Mesendoderm (in vitro differentiated cells): ENCODE measurements at regions not wholly inside any gene's neighbourhood (a gene's known extent, or its start where the extent isn't known, plus 50 kb on each side); places are given as distances from the start of the nearest gene placed in this dataset.

Source experiments
- DNase-seq: peaks from one replicate; pipeline ENCODE4 v3.0.0; 2013
- H2AK5ac ChIP-seq: 2 replicates; pipeline ENCODE4 v1.6.1; 2013; ENCODE audit warnings: low read length, inconsistent platforms
- H2BK120ac ChIP-seq: 2 replicates; pipeline ENCODE4 v1.6.1; 2013; ENCODE audit warnings: low read depth, mild to moderate bottlenecking, low read length, moderate library complexity, mixed read lengths
- H2BK15ac ChIP-seq: replicated peaks from 2 replicates; pipeline ENCODE4 v1.6.1; 2013; ENCODE audit warnings: low read depth, mild to moderate bottlenecking, moderate library complexity
- H2BK5ac ChIP-seq: 2 replicates; pipeline ENCODE4 v1.6.1; 2013; ENCODE audit warnings: low read length, inconsistent platforms
- H3K18ac ChIP-seq: 2 replicates; pipeline ENCODE4 v1.6.1; 2013; ENCODE audit warnings: mild to moderate bottlenecking, low read length, mixed read lengths
- H3K23ac ChIP-seq: one replicate; pipeline ENCODE4 v1.6.1; 2013; ENCODE audit warnings: low read length
- H3K27ac ChIP-seq: 2 replicates; pipeline ENCODE4 v1.5.1; 2013; ENCODE audit warnings: low read depth, mild to moderate bottlenecking, inconsistent platforms, low read length, moderate library complexity
- H3K27me3 ChIP-seq: 2 replicates; pipeline ENCODE4 v1.6.1; 2013; ENCODE audit warnings: low read length, control low read depth, mild to moderate bottlenecking, inconsistent platforms; ENCODE audit not compliant: insufficient read depth, poor library complexity
- H3K36me3 ChIP-seq: 2 replicates; pipeline ENCODE4 v1.6.1; 2013; ENCODE audit warnings: low read length, inconsistent platforms; ENCODE audit not compliant: control insufficient read depth, insufficient read depth
- H3K4ac ChIP-seq: one replicate; pipeline ENCODE4 v1.6.1; 2013; ENCODE audit warnings: low read depth, mild to moderate bottlenecking, low read length, moderate library complexity
- H3K4me1 ChIP-seq: 2 replicates; pipeline ENCODE4 v1.6.1; 2013; ENCODE audit warnings: low read depth, low read length, inconsistent platforms; ENCODE audit not compliant: control insufficient read depth
- H3K4me2 ChIP-seq: 2 replicates; pipeline ENCODE4 v1.6.1; 2013; ENCODE audit warnings: low read length
- H3K4me3 ChIP-seq: 2 replicates; pipeline ENCODE4 v1.5.1; 2013; ENCODE audit warnings: mild to moderate bottlenecking, low read length
- H3K56ac ChIP-seq: one replicate; pipeline ENCODE4 v1.6.1; 2013; ENCODE audit warnings: low read length
- H3K79me1 ChIP-seq: 2 replicates; pipeline ENCODE4 v1.6.1; 2013; ENCODE audit warnings: low read length, inconsistent platforms
- H3K79me2 ChIP-seq: 2 replicates; pipeline ENCODE4 v1.6.1; 2013; ENCODE audit warnings: mild to moderate bottlenecking, low read length; ENCODE audit not compliant: control insufficient read depth, insufficient read depth
- H3K9ac ChIP-seq: 2 replicates; pipeline ENCODE4 v1.6.1; 2013; ENCODE audit warnings: low read length, inconsistent platforms
- H4K5ac ChIP-seq: one replicate; pipeline ENCODE4 v1.6.1; 2013; ENCODE audit warnings: low read length
- H4K8ac ChIP-seq: one replicate; pipeline ENCODE4 v1.6.1; 2013; ENCODE audit warnings: low read depth, mild to moderate bottlenecking, control low read depth, low read length, moderate library complexity
- WGBS: extraction: QIAGEN DNeasy Blood & Tissue Kit; methylation state at CpG from one replicate; pipeline ENCODE4 v1.1.7; 2013; ENCODE audit warnings: low lambda C conversion rate, missing lambda C conversion rate; ENCODE audit not compliant: insufficient coverage; ENCODE audit errors: extremely low coverage; 5-methylcytosine and 5-hydroxymethylcytosine counted together

GRCh38 chr1:81029266-81029665, 771.5 kb upstream of the ADGRL2 start:
- Histone ChIP-seq H3K36me3 (no peaks in the 10 kb centered on the region), H3K23ac (no peak overlapping the region), H2BK5ac (no peak overlapping the region), H3K56ac (no peak overlapping the region), H3K4me3 (no peak overlapping the region), H3K4ac (no peak overlapping the region), H4K8ac (no peak overlapping the region), H3K18ac (no peak overlapping the region), H3K27ac (no peak overlapping the region), H3K4me1 (no peaks in the 10 kb centered on the region), H3K79me1 (no peaks in the 10 kb centered on the region), H2BK15ac (no peak overlapping the region), H3K27me3 (no peaks in the 10 kb centered on the region), H2BK120ac (no peak overlapping the region), H3K79me2 (no peaks in the 10 kb centered on the region), H2AK5ac (no peak overlapping the region), H4K5ac (no peak overlapping the region), H3K4me2 (no peak overlapping the region), H3K9ac (no peak overlapping the region)
- DNase-seq, result no peak
- no CpG with 5 or more reads among the region's 1 CpG for WGBS

DNA sequence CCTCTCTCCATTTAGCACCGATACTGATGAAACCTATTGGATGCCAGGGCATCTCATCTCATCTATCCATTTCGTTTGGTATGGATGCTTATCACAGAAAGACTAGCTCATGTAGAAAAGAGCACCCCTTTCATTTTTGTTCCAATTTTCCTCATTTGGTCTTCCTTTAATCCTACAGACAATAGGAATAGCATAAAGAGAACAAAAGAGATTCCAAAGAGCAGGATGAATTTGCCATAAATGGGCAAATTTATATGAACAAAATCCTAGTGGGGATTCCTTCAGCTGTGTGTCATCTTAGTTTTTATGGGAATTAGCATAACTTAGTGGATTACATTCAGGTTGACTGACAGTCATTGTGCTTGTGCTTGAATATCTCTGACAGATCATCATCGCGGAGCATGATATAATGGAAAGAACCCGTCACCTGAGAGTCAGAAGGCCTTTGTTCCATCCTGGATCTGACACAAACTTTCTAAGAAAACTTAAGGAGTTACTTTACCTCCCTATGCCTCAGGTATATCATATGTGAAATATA, 777.5 kb upstream of the ADGRL2 start:
- H3K4ac ChIP-seq, result no peak overlapping the region
- no peak overlapping the region for H2BK15ac ChIP-seq
- no peak overlapping the region for H3K23ac ChIP-seq
- no peak overlapping the region for H3K4me2 ChIP-seq
- H3K4me3 ChIP-seq, result no peak overlapping the region
- WGBS, result no CpG with 5 or more reads among the region's 5 CpGs
- H3K27ac ChIP-seq, result no peak overlapping the region
- no peak overlapping the region for H4K8ac ChIP-seq
- H3K27me3 ChIP-seq, result no peaks in the 10 kb centered on the region
- no peaks in the 10 kb centered on the region for H3K4me1 ChIP-seq
- DNase-seq, result peak; percentile 31
- H3K9ac ChIP-seq, result no peak overlapping the region
- H3K18ac ChIP-seq, result no peak overlapping the region
- no peak overlapping the region for H2BK120ac ChIP-seq
- no peak overlapping the region for H2BK5ac ChIP-seq
- H3K79me2 ChIP-seq, result no peaks in the 10 kb centered on the region
- no peaks in the 10 kb centered on the region for H3K36me3 ChIP-seq
- H3K56ac ChIP-seq, result no peak overlapping the region
- H4K5ac ChIP-seq, result no peak overlapping the region
- no peaks in the 10 kb centered on the region for H3K79me1 ChIP-seq
- no peak overlapping the region for H2AK5ac ChIP-seq

- Histone ChIP-seq H4K5ac (no peak overlapping the region), H2BK5ac (no peak overlapping the region), H3K27me3 (no peaks in the 10 kb centered on the region), H2BK15ac (no peak overlapping the region), H3K18ac (no peak overlapping the region), H3K9ac (no peak overlapping the region), H3K4ac (no peak overlapping the region), H3K36me3 (no peaks in the 10 kb centered on the region), H3K4me2 (no peak overlapping the region), H3K56ac (no peak overlapping the region), H2BK120ac (no peak overlapping the region), H3K4me1 (peaks cover 3% of the 10 kb centered on the region), H2AK5ac (no peak overlapping the region), H3K79me2 (no peaks in the 10 kb centered on the region), H4K8ac (no peak overlapping the region), H3K4me3 (no peak overlapping the region), H3K27ac (no peak overlapping the region), H3K79me1 (no peaks in the 10 kb centered on the region), H3K23ac (no peak overlapping the region)
- no CpG with 5 or more reads among the region's 1 CpG for WGBS
- no peak for DNase-seq
Measured at GRCh38 chr1:81021134-81021533, 779.6 kb upstream of the ADGRL2 start.

GRCh38 chr1:81020506-81020905, 780.2 kb upstream of the ADGRL2 start:
- no peak overlapping the region for H3K4me2 ChIP-seq
- H3K56ac ChIP-seq, result no peak overlapping the region
- no peaks in the 10 kb centered on the region for H3K79me2 ChIP-seq
- peaks cover 3% of the 10 kb centered on the region for H3K4me1 ChIP-seq
- no peak overlapping the region for H3K27ac ChIP-seq
- H2BK5ac ChIP-seq, result no peak overlapping the region
- no peak overlapping the region for H3K18ac ChIP-seq
- no peaks in the 10 kb centered on the region for H3K79me1 ChIP-seq
- no peak overlapping the region for H3K4ac ChIP-seq
- no peak overlapping the region for H3K4me3 ChIP-seq
- H3K23ac ChIP-seq, result no peak overlapping the region
- H2BK15ac ChIP-seq, result no peak overlapping the region
- WGBS, result no CpG with 5 or more reads among the region's 1 CpG
- no peak overlapping the region for H4K5ac ChIP-seq
- H4K8ac ChIP-seq, result no peak overlapping the region
- no peaks in the 10 kb centered on the region for H3K36me3 ChIP-seq
- H3K9ac ChIP-seq, result no peak overlapping the region
- H3K27me3 ChIP-seq, result no peaks in the 10 kb centered on the region
- H2BK120ac ChIP-seq, result no peak overlapping the region
- DNase-seq, result no peak
- no peak overlapping the region for H2AK5ac ChIP-seq

GRCh38 chr1:81010126-81010525, 790.6 kb upstream of the ADGRL2 start:
- Histone ChIP-seq H3K18ac (no peak overlapping the region), H3K36me3 (no peaks in the 10 kb centered on the region), H3K9ac (no peak overlapping the region), H3K4ac (no peak overlapping the region), H3K4me1 (no peaks in the 10 kb centered on the region), H3K79me2 (no peaks in the 10 kb centered on the region), H3K56ac (no peak overlapping the region), H3K4me3 (no peak overlapping the region), H3K79me1 (no peaks in the 10 kb centered on the region), H3K23ac (no peak overlapping the region), H4K5ac (no peak overlapping the region), H3K4me2 (no peak overlapping the region), H2BK120ac (no peak overlapping the region), H2BK15ac (no peak overlapping the region), H2BK5ac (no peak overlapping the region), H3K27me3 (no peaks in the 10 kb centered on the region), H4K8ac (no peak overlapping the region), H3K27ac (no peak overlapping the region), H2AK5ac (no peak overlapping the region)
- WGBS, result no CpG with 5 or more reads among the region's 3 CpGs
- no peak for DNase-seq

DNA sequence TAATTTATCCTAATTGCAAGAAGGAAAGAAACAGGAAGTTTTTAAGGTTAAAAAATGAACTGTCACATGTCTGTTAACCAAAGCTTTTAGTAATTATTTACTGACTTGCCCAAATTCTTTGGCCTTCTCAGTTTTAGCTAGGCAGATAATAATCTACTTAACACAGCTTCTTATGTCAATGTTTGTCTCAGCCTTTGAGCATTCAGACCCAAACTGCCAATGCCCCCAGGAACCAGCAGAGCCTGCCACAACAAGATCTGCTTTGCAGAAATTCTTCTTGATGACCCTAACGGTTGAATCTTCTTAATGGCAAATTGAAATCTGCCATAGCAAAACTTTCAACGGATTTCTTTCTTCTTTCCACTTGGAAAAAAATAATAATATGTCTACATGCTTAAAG, 792.4 kb upstream of the ADGRL2 start:
- Histone ChIP-seq H3K56ac (no peak overlapping the region), H2AK5ac (no peak overlapping the region), H3K18ac (no peak overlapping the region), H3K23ac (no peak overlapping the region), H2BK120ac (no peak overlapping the region), H3K4me2 (no peak overlapping the region), H3K4me3 (no peak overlapping the region), H3K79me1 (no peaks in the 10 kb centered on the region), H3K4me1 (no peaks in the 10 kb centered on the region), H3K4ac (no peak overlapping the region), H4K5ac (no peak overlapping the region), H2BK15ac (no peak overlapping the region), H3K27me3 (no peaks in the 10 kb centered on the region), H4K8ac (no peak overlapping the region), H3K9ac (no peak overlapping the region), H3K79me2 (no peaks in the 10 kb centered on the region), H3K36me3 (no peaks in the 10 kb centered on the region), H3K27ac (no peak overlapping the region), H2BK5ac (no peak overlapping the region)
- DNase-seq, result no peak
- whole genome bisulfite sequencing, result no CpG with 5 or more reads among the region's 2 CpGs
